Heart left ventricle (tissue), 13 donors: ENCODE measurements at regions not wholly inside any gene's neighbourhood (a gene's known extent, or its start where the extent isn't known, plus 50 kb on each side); places are given as distances from the start of the nearest gene placed in this dataset.

Experiments used
- CTCF ChIP-seq, 12 donors: fragments of 200-600 bp; sonication (generic) in 4 of 12; IDR thresholded peaks; one replicate each; pipeline versions ENCODE4 v1.5.0 to v1.8.0; 2018 to 2022; ENCODE audit warnings: antibody characterized with exemption in 12 of 12, mild to moderate bottlenecking in 5 of 12
- POLR2A ChIP-seq, 2 donors: fragments of 450-650 bp; IDR thresholded peaks; one replicate each; pipeline ENCODE4 v1.6.1; 2017; ENCODE audit warnings: antibody characterized with exemption in 2 of 2, mild to moderate bottlenecking in 2 of 2, moderate library complexity in 2 of 2
- donor health status: ischemic (EF 13 %, LVEDD 7.1; RV severe dilation, severe dysfunction).
- donor health status: DM: no; HTN: yes; CAD: no.
- donor health status: DM: no; HTN: no; CAD: no.
- donor health status: ischemic (EF 25% LVEDD 6.9; RV normal size, moderate dysfunction).
- donor health status: ischemic (EF 25% LVEDD 5.7; RV mildly dilated, moderate dysfunction).
- donor health status: ischemic (EF 35%, LVEDD 5.7; RV mildly dilated, moderate dysfunction).
- donor health status: nonischemic (EF 11% LVEDD 7.7; RV severe dilation, severe dysfunction).
- donor health status: DM: yes; HTN: yes; CAD: no.
- donor health status: PGD.
- donor health status: ischemic (EF 29% LVEDD 5.4; RV normal size, mild dysfunction).
- donor health status: nonischemic (EF 23%, LVEDD 6.1; RV moderate dilation, normal function).

GRCh38 chr4:33685939-33686338 lies 2558.4 kb downstream of the ARAP2 start:
- no peak for TF ChIP-seq CTCF (IDR thresholded peaks at IDR 0.05)
- TF ChIP-seq POLR2A (IDR thresholded peaks at IDR 0.05), result no peak
